ENCODE measurements at regions not wholly inside any gene's neighbourhood (a gene's known extent, or its start where the extent isn't known, plus 50 kb on each side); places are given as distances from the start of the nearest gene placed in this dataset.

- no peak overlapping the region for H3K18ac ChIP-seq (ENCODE audit: insufficient read length, low read depth, low read length)
- no peaks in the 10 kb centered on the region for H4K20me1 ChIP-seq (ENCODE audit: control insufficient read depth, insufficient read depth, insufficient read length)
- no peak overlapping the region for H2BK120ac ChIP-seq (ENCODE audit: low read depth, low read length, poor library complexity, severe bottlenecking)
- H4K91ac ChIP-seq (ENCODE audit: insufficient read length, low read depth, low read length) = no peak overlapping the region
- H3K23ac ChIP-seq (ENCODE audit: insufficient read length, low read depth, low read length) = no peak overlapping the region
- no peak overlapping the region for H4K8ac ChIP-seq (replicated peaks; ENCODE audit: insufficient read length, low read depth, low read length)
- H3K9me3 ChIP-seq (ENCODE audit: control insufficient read depth, low read depth, low read length) = no peaks in the 10 kb centered on the region
- H3K4me1 ChIP-seq (ENCODE audit: insufficient read depth, low read length) = no peaks in the 10 kb centered on the region
- no peaks in the 10 kb centered on the region for H3K79me1 ChIP-seq (ENCODE audit: insufficient read depth, low read depth, low read length, poor library complexity, severe bottlenecking)
- no peak overlapping the region for H2AFZ ChIP-seq (ENCODE audit: low read length)
- Mint-ChIP-seq H3K36me3 (ENCODE audit: insufficient read depth in 1 of 3, low read depth in 3 of 3) (no peaks in the 10 kb centered on the region), H3K4me1 (peaks cover 6 to 13% of the 10 kb centered on the region in 2 experiments), H3K27me3 (ENCODE audit: low read depth) (peaks cover 25% of the 10 kb centered on the region), H3K9me3 (no peaks in the 10 kb centered on the region), H3K4me3 (no peak overlapping the region), H3K27ac (no peak overlapping the region; a peak in 1 of 7 replicates)
- no peak overlapping the region for H3K4me2 ChIP-seq (ENCODE audit: insufficient read depth, insufficient read length, low read length)
- no peak overlapping the region for H3K9ac ChIP-seq (ENCODE audit: extremely low read depth, insufficient read length, low read length)
- H3K27me3 ChIP-seq (ENCODE audit: insufficient read depth, low read length) = no peaks in the 10 kb centered on the region
- H2BK15ac ChIP-seq (ENCODE audit: low read depth, low read length) = no peak overlapping the region
- no peak for DNase-seq
- no peak overlapping the region for H3K56ac ChIP-seq (ENCODE audit: insufficient read length, low read depth, low read length)
- H3K4ac ChIP-seq (ENCODE audit: low read depth, low read length) = no peak overlapping the region
- WGBS (ENCODE audit: extremely low coverage, insufficient read length, low lambda C conversion rate) = no CpG with 5 or more reads among the region's 16 CpGs
- H3K23me2 ChIP-seq (ENCODE audit: insufficient read length, low read depth, low read length, poor library complexity, severe bottlenecking) = no peaks in the 10 kb centered on the region
- no peak overlapping the region for H4K5ac ChIP-seq (ENCODE audit: insufficient read length, low read depth, low read length)
- H3K27ac ChIP-seq (ENCODE audit: insufficient read length, low read depth, low read length) = no peak overlapping the region
- H2BK5ac ChIP-seq (ENCODE audit: insufficient read length, low read length) = no peak overlapping the region
- no peak overlapping the region for H3T11ph ChIP-seq (ENCODE audit: low read length)
- H3K14ac ChIP-seq (ENCODE audit: insufficient read depth, low read length) = no peak overlapping the region; the same call in 1 of the 2 replicates
- no peak overlapping the region for H2AK5ac ChIP-seq (ENCODE audit: insufficient read length, low read length)
- no peak for TF ChIP-seq CTCF (conservative IDR thresholded peaks at IDR 0.05)
- no peak overlapping the region for H2BK20ac ChIP-seq (ENCODE audit: low read depth, low read length, poor library complexity, severe bottlenecking)
- H3K79me2 ChIP-seq (ENCODE audit: insufficient read depth, low read length) = no peaks in the 10 kb centered on the region
- H2BK12ac ChIP-seq (ENCODE audit: insufficient read length, low read depth, low read length) = no peak overlapping the region
These were observed 196.0 kb downstream of the RBFOX3 start for GRCh38 chr17:79414793-79415211.

All from H9 (cell line).